CD14-positive monocyte (primary cell): ENCODE measurements at regions not wholly inside any gene's neighbourhood (a gene's known extent, or its start where the extent isn't known, plus 50 kb on each side); places are given as distances from the start of the nearest gene placed in this dataset.

Experiments
- DNase-seq, 3 donors: peaks; one replicate each; pipeline ENCODE4 v3.0.0-alpha.2; 2011 to 2022
- H2AFZ ChIP-seq: 2 replicates; pipeline ENCODE4 v1.6.0; 2012; ENCODE audit warnings: mild to moderate bottlenecking, low read depth, low read length, inconsistent platforms; ENCODE audit not compliant: insufficient read depth, poor library complexity, severe bottlenecking
- H3K27ac ChIP-seq, 2 donors: 1 replicate in 1 of 2; 2 replicates in 1 of 2; pipeline ENCODE4 v1.5.1; 2012 to 2013; ENCODE audit warnings: low read length in 2 of 2, control low read depth in 1 of 2, inconsistent platforms in 1 of 2, low read depth in 1 of 2, mild to moderate bottlenecking in 1 of 2
- H3K27me3 ChIP-seq, 2 donors: one replicate each; pipeline versions ENCODE4 v1.6.0 to v1.6.1; 2011 to 2013; ENCODE audit warnings: low read length in 2 of 2; ENCODE audit not compliant: control insufficient read depth in 2 of 2, insufficient read depth in 2 of 2
- H3K36me3 ChIP-seq, 2 donors: replicated peaks in 1 of 2; 1 replicate in 1 of 2; 2 replicates in 1 of 2; pipeline versions ENCODE4 v1.5.1 to v1.6.1; 2012 to 2013; ENCODE audit warnings: low read length in 2 of 2, control low read depth in 1 of 2, inconsistent platforms in 1 of 2, mild to moderate bottlenecking in 1 of 2; ENCODE audit not compliant: insufficient read depth in 2 of 2, control insufficient read depth in 1 of 2
- H3K4me1 ChIP-seq, 2 donors: 1 replicate in 1 of 2; 2 replicates in 1 of 2; pipeline versions ENCODE4 v1.5.1 to v1.6.1; 2012 to 2013; ENCODE audit warnings: low read length in 2 of 2, control low read depth in 1 of 2, inconsistent platforms in 1 of 2, mild to moderate bottlenecking in 1 of 2, moderate library complexity in 1 of 2; ENCODE audit not compliant: insufficient read depth in 2 of 2, control insufficient read depth in 1 of 2
- H3K4me2 ChIP-seq: replicated peaks from 2 replicates; pipeline ENCODE3; 2012; ENCODE audit warnings: low read length, moderate library complexity, mild to moderate bottlenecking; ENCODE audit not compliant: poor library complexity, severe bottlenecking; ENCODE audit errors: extremely low read depth
- H3K4me3 ChIP-seq, 3 experiments: fragments of 200-600 bp in 1 of 3; sonication (generic) in 1 of 3; replicated peaks in 1 of 3; 1 replicate in 2 of 3; 2 replicates in 1 of 3; pipeline ENCODE4 v1.5.1; 2011 to 2013; ENCODE audit warnings: low read length in 3 of 3, mild to moderate bottlenecking in 3 of 3, control low read depth in 2 of 3, low read depth in 2 of 3, inconsistent platforms in 1 of 3, moderate library complexity in 1 of 3
- H3K79me2 ChIP-seq: 2 replicates; pipeline ENCODE4 v1.6.0; 2012; ENCODE audit warnings: mild to moderate bottlenecking, control low read depth, inconsistent platforms, low read length, moderate library complexity; ENCODE audit not compliant: insufficient read depth
- H3K9ac ChIP-seq: 2 replicates; pipeline ENCODE4 v1.6.0; 2017; ENCODE audit warnings: low read length, mild to moderate bottlenecking; ENCODE audit not compliant: insufficient read depth, poor library complexity, severe bottlenecking
- H3K9me3 ChIP-seq, 2 donors: replicated peaks in 1 of 2; 1 replicate in 1 of 2; 2 replicates in 1 of 2; pipeline versions ENCODE4 v1.5.1 to v1.6.1; 2012 to 2013; ENCODE audit warnings: low read length in 2 of 2, control low read depth in 1 of 2; ENCODE audit not compliant: control insufficient read depth in 1 of 2, insufficient read depth in 1 of 2
- H4K20me1 ChIP-seq: 2 replicates; pipeline ENCODE4 v1.6.0; 2012; ENCODE audit warnings: mild to moderate bottlenecking, low read length, control low read depth, moderate library complexity; ENCODE audit not compliant: insufficient read depth
- H3K27ac Mint-ChIP-seq, 7 donors: one replicate each; pipeline ENCODE4 v1.8.0; 2020; ENCODE audit warnings: mild to moderate bottlenecking in 7 of 7, mixed read lengths in 7 of 7, moderate library complexity in 6 of 7, inconsistent platforms in 2 of 7
- H3K27me3 Mint-ChIP-seq, 3 donors: one replicate each; pipeline ENCODE4 v1.8.0; 2021 to 2022; ENCODE audit warnings: low read depth in 3 of 3, mild to moderate bottlenecking in 3 of 3, mixed read lengths in 3 of 3, moderate library complexity in 3 of 3, inconsistent platforms in 1 of 3
- H3K36me3 Mint-ChIP-seq, 2 donors: one replicate each; pipeline ENCODE4 v1.8.0; 2020; ENCODE audit warnings: mixed read lengths in 2 of 2, inconsistent platforms in 1 of 2, mild to moderate bottlenecking in 1 of 2
- H3K4me1 Mint-ChIP-seq: one replicate; pipeline ENCODE4 v1.8.0; 2020; ENCODE audit warnings: mild to moderate bottlenecking, mixed read lengths
- H3K4me3 Mint-ChIP-seq, 2 donors: one replicate each; pipeline ENCODE4 v1.8.0; 2020; ENCODE audit warnings: mild to moderate bottlenecking in 2 of 2, mixed read lengths in 2 of 2, moderate library complexity in 1 of 2
- H3K9me3 Mint-ChIP-seq, 7 donors: one replicate each; pipeline ENCODE4 v1.8.0; 2020 to 2022; ENCODE audit warnings: mixed read lengths in 7 of 7, mild to moderate bottlenecking in 6 of 7, moderate library complexity in 6 of 7, inconsistent platforms in 2 of 7
- CTCF ChIP-seq: fragments of 200-600 bp; IDR thresholded peaks from one replicate; pipeline ENCODE4 v1.8.0; 2022; ENCODE audit warnings: antibody characterized with exemption, mild to moderate bottlenecking
- WGBS: methylation state at CpG from one replicate; pipeline ENCODE4 v1.1.5; 2013; ENCODE audit warnings: missing lambda C conversion rate; ENCODE audit not compliant: insufficient coverage; 5-methylcytosine and 5-hydroxymethylcytosine counted together
- intact Hi-C, 2 donors: fragments of 100-400 bp; cut with micrococcal nuclease; formaldehyde crosslinking; loops; one replicate each; pipeline versions ENCODE4 v1.15.0 to v1.15.1; 2023

GRCh38 chr15:95292785-95293450 lies 1037.6 kb upstream of the NR2F2 start:
- Histone ChIP-seq H4K20me1 (no peaks in the 10 kb centered on the region), H3K4me3 (no peak overlapping the region), H3K9me3 (no peaks in the 10 kb centered on the region), H3K4me1 (no peaks in the 10 kb centered on the region), H2AFZ (no peak overlapping the region), H3K4me2 (no peak overlapping the region), H3K9ac (no peak overlapping the region), H3K27me3 (peaks cover 2 to 5% of the 10 kb centered on the region in 2 donors), H3K36me3 (no peaks in the 10 kb centered on the region), H3K27ac (no peak overlapping the region), H3K79me2 (no peaks in the 10 kb centered on the region)
- intact Hi-C loops: no loop called here
- Mint-ChIP-seq H3K36me3 (no peaks in the 10 kb centered on the region), H3K9me3 (peaks cover 0 to 2% (median 0%) of the 10 kb centered on the region in 7 donors), H3K27me3 (peaks cover 4 to 12% (median 6%) of the 10 kb centered on the region in 3 donors), H3K4me3 (peak overlapping the region in 1 of 2 donors; percentile 9), H3K4me1 (no peaks in the 10 kb centered on the region), H3K27ac (no peak overlapping the region)
- DNase-seq: no peak
- no peak for TF ChIP-seq CTCF
- 73% methylated on average over 5 of the region's 6 CpGs for WGBS

GRCh38 chr15:95293456-95294031 lies 1037.0 kb upstream of the NR2F2 start:
- intact Hi-C loops: no loop called here
- Mint-ChIP-seq H3K27me3 (peaks cover 4 to 12% (median 6%) of the 10 kb centered on the region in 3 donors), H3K36me3 (no peaks in the 10 kb centered on the region), H3K4me1 (no peaks in the 10 kb centered on the region), H3K4me3 (no peak overlapping the region), H3K9me3 (peaks cover 0 to 2% (median 0%) of the 10 kb centered on the region in 7 donors), H3K27ac (no peak overlapping the region)
- H3K4me3 ChIP-seq: no peak overlapping the region
- DNase-seq: no peak
- no peaks in the 10 kb centered on the region for H3K36me3 ChIP-seq
- no peaks in the 10 kb centered on the region for H3K4me1 ChIP-seq
- no peak overlapping the region for H3K4me2 ChIP-seq
- H3K27ac ChIP-seq: no peak overlapping the region
- TF ChIP-seq CTCF: no peak
- WGBS: 76% methylated on average over 2 of the region's 6 CpGs
- H3K9ac ChIP-seq: no peak overlapping the region
- H3K9me3 ChIP-seq: no peaks in the 10 kb centered on the region
- H4K20me1 ChIP-seq: no peaks in the 10 kb centered on the region
- H2AFZ ChIP-seq: no peak overlapping the region
- H3K79me2 ChIP-seq: no peaks in the 10 kb centered on the region
- peaks cover 2 to 5% of the 10 kb centered on the region in 2 donors for H3K27me3 ChIP-seq
